ENCODE measurements at regions not wholly inside any gene's neighbourhood (a gene's known extent, or its start where the extent isn't known, plus 50 kb on each side); places are given as distances from the start of the nearest gene placed in this dataset.

- Histone ChIP-seq H3K4me2 (ENCODE audit: low read length) (no peak overlapping the region), H3K36me3 (ENCODE audit: insufficient read depth, low read length) (no peaks in the 10 kb centered on the region), H3K9me2 (ENCODE audit: insufficient read depth, low read length) (no peaks in the 10 kb centered on the region), H3K79me2 (replicated peaks; ENCODE audit: insufficient read depth, low read length) (no peaks in the 10 kb centered on the region), H4K20me1 (ENCODE audit: insufficient read depth) (no peaks in the 10 kb centered on the region), H3K27ac (ENCODE audit: low read length) (no peak overlapping the region), H3K9ac (ENCODE audit: low read length) (no peak overlapping the region), H3K27me3 (ENCODE audit: insufficient read depth, low read depth, low read length) (no peaks in the 10 kb centered on the region), H3F3A (ENCODE audit: insufficient read depth, low read length, poor library complexity, severe bottlenecking) (no peaks in the 10 kb centered on the region), H2AFZ (ENCODE audit: low read depth, low read length) (no peak overlapping the region), H3K4me3 (ENCODE audit: low read length) (no peak overlapping the region), H3K9me3 (ENCODE audit: low read length) (no peaks in the 10 kb centered on the region)
- no peak for TF ChIP-seq POLR2AphosphoS5 (IDR thresholded peaks at IDR 0.05)
- TF ChIP-seq TAF1 (IDR thresholded peaks at IDR 0.05; ENCODE audit: low read depth), result no peak
- TF ChIP-seq REST (IDR thresholded peaks at IDR 0.05; ENCODE audit: borderline replicate concordance), result no peak
- no peak for TF ChIP-seq RAD21 (conservative IDR thresholded peaks at IDR 0.05)
- TF ChIP-seq EP300 (conservative IDR thresholded peaks at IDR 0.05; ENCODE audit: poor library complexity, severe bottlenecking), result no peak
- no peak for TF ChIP-seq SMC3 (conservative IDR thresholded peaks at IDR 0.05; ENCODE audit: poor library complexity)
- TF ChIP-seq CTCF (IDR thresholded peaks at IDR 0.05; ENCODE audit: poor library complexity, severe bottlenecking), result no peak
- no peak for TF ChIP-seq EZH2 (IDR thresholded peaks at IDR 0.05; ENCODE audit: borderline replicate concordance, insufficient read depth, low read length, poor library complexity, severe bottlenecking)
Observed at GRCh38 chr2:8502316-8502715, 179.5 kb upstream of the ID2 start.

- H3K27ac ChIP-seq (ENCODE audit: low read length), result no peak overlapping the region
Observed at GRCh38 chr2:8505311-8505920, 176.4 kb upstream of the ID2 start.

GRCh38 chr2:8506746-8507145 is 175.1 kb upstream of the ID2 start:
- H3K9me3 ChIP-seq (ENCODE audit: low read length), result no peaks in the 10 kb centered on the region
- no peak overlapping the region for H3K9ac ChIP-seq (ENCODE audit: low read length)
- H3K36me3 ChIP-seq (ENCODE audit: insufficient read depth, low read length), result no peaks in the 10 kb centered on the region
- TF ChIP-seq RAD21 (conservative IDR thresholded peaks at IDR 0.05) (no peak), EZH2 (IDR thresholded peaks at IDR 0.05; ENCODE audit: borderline replicate concordance, insufficient read depth, low read length, poor library complexity, severe bottlenecking) (no peak), CTCF (IDR thresholded peaks at IDR 0.05; ENCODE audit: poor library complexity, severe bottlenecking) (no peak), EP300 (conservative IDR thresholded peaks at IDR 0.05; ENCODE audit: poor library complexity, severe bottlenecking) (no peak), POLR2AphosphoS5 (IDR thresholded peaks at IDR 0.05) (no peak), REST (IDR thresholded peaks at IDR 0.05; ENCODE audit: borderline replicate concordance) (no peak), TAF1 (IDR thresholded peaks at IDR 0.05; ENCODE audit: low read depth) (no peak), MXI1 (conservative IDR thresholded peaks at IDR 0.05; ENCODE audit: poor library complexity, severe bottlenecking) (no peak)
- H2AFZ ChIP-seq (ENCODE audit: low read depth, low read length), result no peak overlapping the region
- no peak overlapping the region for H3K27ac ChIP-seq (ENCODE audit: low read length)
- no peak overlapping the region for H3K4me2 ChIP-seq (ENCODE audit: low read length)
- no peaks in the 10 kb centered on the region for H3K27me3 ChIP-seq (ENCODE audit: insufficient read depth, low read depth, low read length)
- H3K9me2 ChIP-seq (ENCODE audit: insufficient read depth, low read length), result no peaks in the 10 kb centered on the region
- H3F3A ChIP-seq (ENCODE audit: insufficient read depth, low read length, poor library complexity, severe bottlenecking), result no peaks in the 10 kb centered on the region
- no peaks in the 10 kb centered on the region for H3K79me2 ChIP-seq (replicated peaks; ENCODE audit: insufficient read depth, low read length)
- no peaks in the 10 kb centered on the region for H4K20me1 ChIP-seq (ENCODE audit: insufficient read depth)
- H3K4me3 ChIP-seq (ENCODE audit: low read length), result no peak overlapping the region

More at GRCh38 chr2:8505311-8505920, 176.4 kb upstream of the ID2 start:
- Histone ChIP-seq H3K79me2 (replicated peaks; ENCODE audit: insufficient read depth, low read length) (no peaks in the 10 kb centered on the region), H3K27me3 (ENCODE audit: insufficient read depth, low read depth, low read length) (no peaks in the 10 kb centered on the region), H3K9ac (ENCODE audit: low read length) (no peak overlapping the region), H3K4me2 (ENCODE audit: low read length) (no peak overlapping the region), H3K9me3 (ENCODE audit: low read length) (no peaks in the 10 kb centered on the region), H3K9me2 (ENCODE audit: insufficient read depth, low read length) (no peaks in the 10 kb centered on the region), H2AFZ (ENCODE audit: low read depth, low read length) (no peak overlapping the region), H3K4me3 (ENCODE audit: low read length) (no peak overlapping the region), H3F3A (ENCODE audit: insufficient read depth, low read length, poor library complexity, severe bottlenecking) (no peaks in the 10 kb centered on the region), H3K36me3 (ENCODE audit: insufficient read depth, low read length) (no peaks in the 10 kb centered on the region), H4K20me1 (ENCODE audit: insufficient read depth) (no peaks in the 10 kb centered on the region)
- TF ChIP-seq MXI1 (conservative IDR thresholded peaks at IDR 0.05; ENCODE audit: poor library complexity, severe bottlenecking), result no peak

All from neural cell (in vitro differentiated cells).